GM21515 (cell line): ENCODE measurements at regions not wholly inside any gene's neighbourhood (a gene's known extent, or its start where the extent isn't known, plus 50 kb on each side); places are given as distances from the start of the nearest gene placed in this dataset.
"Not testable (repeated sequence)": the region's sequence is repeated elsewhere in the genome, so short reads cannot be mapped to it uniquely, and the experiment has no call there.

ENCODE experiments used
- ATAC-seq: cut with Tn5 transposase; IDR thresholded peaks from one replicate; pipeline ENCODE4 v1.9.1; 2021; ENCODE audit not compliant: unreplicated experiment

DNA sequence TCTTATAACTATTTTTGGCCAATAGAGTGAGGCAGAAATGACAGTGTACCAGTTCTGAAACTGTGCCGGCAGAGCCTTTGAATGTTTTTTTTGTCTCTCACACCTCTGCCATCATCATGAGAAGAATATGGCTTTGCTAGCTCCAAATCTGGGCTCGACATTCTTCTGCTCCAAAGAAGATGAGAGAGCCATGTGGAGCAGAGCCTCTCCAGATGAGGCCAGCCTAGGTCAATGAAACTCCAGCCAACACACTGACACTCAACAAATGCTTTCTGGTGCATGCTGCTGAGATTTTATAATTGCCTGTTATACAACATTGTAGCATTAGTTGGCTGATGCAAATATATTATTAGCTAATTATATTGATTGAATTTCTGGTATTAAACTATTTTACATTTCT, 154.7 kb downstream of the SLC38A4 start:
- no peak for ATAC-seq

DNA sequence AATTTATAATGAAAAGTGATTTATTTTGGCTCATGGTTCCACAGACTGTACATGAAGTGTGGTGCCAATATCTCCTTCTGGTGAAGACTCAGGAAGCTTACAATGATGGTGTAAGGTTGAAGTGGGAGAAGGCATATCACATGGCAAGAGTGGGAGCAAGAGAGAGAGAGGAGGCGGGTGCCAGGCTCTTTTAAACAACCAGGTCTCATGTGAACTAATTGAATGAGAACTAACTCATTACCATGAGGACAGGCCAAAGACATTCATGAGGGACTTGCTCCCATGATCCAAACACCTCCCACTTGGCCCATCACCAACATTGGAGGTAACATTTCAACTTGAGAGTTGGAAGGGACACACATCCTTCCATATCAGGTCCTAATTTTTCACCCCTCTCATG, 155.2 kb downstream of the SLC38A4 start:
- ATAC-seq, result no peak

DNA sequence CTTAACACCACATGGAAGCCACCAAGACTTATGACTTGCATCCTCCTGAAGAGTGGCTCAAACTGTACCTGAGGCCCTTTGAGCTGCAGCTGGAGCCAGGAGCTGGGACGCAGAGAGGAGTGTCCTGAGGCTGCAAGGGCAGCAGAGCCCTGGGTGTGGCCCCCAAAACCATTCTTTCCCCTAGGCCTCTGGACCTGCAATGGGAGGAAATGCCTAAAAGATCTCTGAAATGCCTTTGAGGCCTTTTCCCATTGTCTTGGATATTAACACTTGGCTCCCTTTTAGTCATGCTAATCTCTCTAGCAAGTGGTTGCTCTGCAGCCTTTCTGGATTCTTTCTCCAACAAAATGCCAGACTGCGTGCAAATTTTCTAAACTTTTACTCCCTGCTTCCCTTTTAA, 156.1 kb downstream of the SLC38A4 start:
- ATAC-seq, result no peak

DNA sequence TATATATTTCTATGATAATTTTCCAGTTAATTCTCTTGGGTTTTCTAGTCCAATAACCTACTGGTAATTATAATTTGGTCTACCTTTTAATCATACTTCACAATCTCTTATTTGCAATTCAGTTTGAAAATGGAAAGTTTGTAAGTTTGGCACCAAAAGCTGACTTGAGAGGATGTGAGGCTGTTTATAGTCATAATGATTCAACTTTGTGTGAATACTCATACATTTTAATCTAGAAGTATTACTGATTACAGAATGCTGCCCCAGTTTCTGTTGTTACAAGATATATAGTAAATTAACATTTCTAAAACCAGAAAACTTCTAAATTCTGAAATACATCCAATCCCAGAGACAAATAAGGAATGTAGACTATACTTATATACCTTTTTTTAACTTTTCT, 158.2 kb downstream of the SLC38A4 start:
- ATAC-seq, result no peak

DNA sequence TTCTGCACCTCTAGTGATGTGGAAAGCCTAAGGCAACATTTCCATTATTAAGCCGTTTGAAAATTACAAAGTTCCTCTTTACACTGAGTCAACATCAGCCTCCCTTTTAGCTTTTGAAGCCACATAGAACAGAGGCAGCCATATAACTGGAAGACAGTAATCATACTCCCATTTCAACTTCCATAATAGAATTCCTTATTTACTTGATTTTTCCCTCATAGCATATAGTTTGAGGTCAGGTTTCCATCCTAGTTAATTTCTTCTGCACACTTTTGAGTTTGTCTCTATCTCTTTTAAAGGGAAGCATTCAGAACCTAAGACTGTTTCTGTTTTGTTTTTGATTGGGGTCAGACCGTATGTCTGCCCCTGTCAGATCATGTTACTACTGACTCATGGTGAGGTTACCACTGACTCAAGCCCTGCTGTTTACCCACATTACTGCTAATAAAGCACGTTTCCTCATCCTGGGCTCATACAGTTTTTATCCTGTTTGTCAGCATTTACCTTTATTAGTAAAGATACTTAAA, 161.0 kb downstream of the SLC38A4 start:
- ATAC-seq, result peak; percentile 47

DNA sequence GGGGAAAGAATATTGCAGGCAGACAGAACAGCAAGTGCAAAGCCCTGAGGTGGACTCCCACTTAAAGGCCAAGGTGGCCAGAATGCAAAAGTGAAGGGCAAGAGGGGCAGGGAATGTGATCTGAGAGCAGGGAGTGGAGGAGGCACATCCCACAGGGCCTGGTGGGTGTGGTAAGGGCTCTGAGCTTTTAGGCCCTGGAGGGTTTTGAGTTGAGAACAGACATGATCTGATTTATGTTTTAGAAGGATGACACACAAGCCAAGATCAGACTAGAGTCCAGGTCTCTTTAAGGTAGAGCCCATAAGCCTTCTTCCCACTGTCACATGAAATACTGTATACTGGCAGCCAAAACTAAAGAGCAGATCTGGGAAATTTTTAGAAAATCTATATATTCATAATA, 162.5 kb downstream of the SLC38A4 start:
- no peak for ATAC-seq

DNA sequence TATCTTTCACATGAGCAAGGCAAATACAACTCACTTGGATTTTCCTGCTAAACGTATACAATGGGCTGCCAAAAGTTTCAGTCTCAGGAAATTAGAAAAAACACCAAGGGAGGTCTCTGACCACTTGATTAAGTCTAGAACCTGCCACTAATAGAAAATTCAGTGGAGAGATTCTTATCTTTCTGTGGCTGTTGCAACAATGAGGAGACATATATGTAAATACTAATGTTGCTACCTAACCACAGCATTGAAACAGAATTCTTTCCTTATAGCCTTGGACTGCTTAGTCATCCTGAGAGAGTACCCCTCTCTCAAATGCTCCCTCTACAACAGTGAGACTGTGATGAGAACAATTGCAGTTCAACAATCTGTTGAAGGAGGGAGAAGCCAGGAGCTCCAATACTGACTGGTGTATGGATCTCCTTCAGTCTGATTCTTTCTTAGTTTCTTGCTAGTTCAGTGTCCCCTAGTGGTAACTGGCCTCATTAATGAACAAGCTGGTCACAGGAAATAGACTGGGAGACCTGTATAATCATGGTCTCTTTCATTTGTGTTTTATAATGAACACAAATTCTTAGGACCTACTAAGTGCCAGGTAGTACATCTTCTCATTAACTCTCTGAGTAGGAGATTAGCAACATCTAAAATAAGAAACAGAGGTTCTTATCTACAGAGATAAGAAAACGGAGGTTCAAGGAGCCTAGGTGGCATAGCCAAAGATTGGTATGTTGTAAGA, 164.5 kb downstream of the SLC38A4 start:
- peak; percentile 91 for ATAC-seq

DNA sequence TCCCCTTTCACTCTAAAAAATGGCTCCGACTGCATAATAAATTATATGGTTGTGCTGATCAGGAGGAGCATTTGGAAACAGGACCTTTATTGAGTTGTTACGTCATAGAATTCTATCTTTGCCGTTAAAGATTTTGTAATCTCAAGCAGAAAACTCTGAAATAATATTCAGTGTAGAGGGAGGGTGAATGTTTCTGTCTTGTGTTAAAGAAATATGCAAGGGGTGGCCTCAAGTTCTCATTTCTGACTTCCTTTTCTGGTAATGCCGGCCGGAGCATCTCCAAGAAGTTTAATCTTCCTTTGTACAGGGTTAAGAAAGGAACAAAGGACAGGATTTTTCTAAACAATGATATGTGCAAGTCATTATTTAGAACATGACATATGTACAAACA, 165.1 kb downstream of the SLC38A4 start:
- no peak for ATAC-seq

DNA sequence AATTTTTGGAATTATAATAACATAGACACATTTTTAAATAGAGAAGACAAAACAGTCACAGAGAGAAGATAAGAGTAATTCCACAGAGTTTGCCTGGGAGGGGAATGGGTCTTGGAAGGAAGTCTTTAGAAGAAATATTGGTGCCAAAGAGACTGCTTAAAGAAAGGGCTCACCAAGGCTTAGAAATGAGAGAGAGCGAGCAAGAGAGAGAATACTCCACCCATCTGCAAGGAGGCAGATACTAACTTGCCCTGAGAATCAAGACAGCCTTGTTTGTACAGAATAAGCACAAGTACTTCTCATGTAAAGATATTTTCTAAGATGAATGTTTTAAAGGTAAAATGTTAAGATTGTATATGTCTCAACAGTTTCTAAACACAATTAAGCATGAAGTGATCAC, 165.5 kb downstream of the SLC38A4 start:
- no peak for ATAC-seq

DNA sequence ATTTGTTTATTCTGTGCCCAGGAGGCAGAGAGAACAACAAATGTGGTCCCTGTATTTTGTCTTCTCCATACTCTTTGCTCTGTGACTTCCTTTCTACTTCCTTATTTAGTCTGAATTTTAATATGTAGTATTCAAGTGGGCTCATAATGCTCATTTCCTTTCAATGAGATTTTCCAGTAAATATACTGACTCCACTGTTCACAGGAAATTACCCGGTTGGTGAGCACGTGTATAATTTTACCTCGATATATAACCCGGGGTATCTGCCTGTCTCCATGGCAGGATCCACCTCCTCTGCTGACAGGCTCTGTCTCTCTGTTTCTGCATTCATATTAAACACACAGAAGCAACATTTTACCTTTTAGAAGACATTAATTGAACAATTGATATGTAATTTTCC, 166.0 kb downstream of the SLC38A4 start:
- ATAC-seq, result no peak

DNA sequence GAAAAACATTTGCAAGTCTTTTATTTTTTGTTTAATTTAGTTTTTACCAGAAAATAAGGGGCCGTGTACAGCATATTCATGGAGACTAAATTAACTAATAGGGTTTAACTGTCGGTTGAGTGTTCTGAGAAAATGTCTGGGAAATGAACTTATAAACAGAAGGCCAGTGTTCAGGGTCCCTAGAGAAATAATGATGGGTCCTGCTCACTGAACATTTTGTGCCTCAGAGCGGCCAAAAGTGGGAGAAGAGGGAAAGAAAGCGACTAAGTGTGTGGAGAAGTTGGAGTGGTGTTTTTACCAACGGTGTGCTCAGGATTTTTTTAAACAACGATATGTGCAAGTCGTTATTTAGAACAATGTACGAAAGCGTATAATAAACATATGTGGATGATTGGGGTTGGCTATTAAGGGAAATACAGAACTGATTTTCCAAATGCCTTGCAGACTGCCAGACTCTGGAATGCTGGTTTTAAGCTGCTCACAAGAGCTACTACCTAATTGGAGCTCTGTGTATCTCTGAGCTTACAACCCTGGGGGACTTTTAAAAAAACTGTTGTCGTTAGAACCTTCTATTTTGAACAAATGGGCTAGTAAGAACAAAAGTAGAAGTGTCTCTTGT, 166.7 kb downstream of the SLC38A4 start:
- no peak for ATAC-seq

DNA sequence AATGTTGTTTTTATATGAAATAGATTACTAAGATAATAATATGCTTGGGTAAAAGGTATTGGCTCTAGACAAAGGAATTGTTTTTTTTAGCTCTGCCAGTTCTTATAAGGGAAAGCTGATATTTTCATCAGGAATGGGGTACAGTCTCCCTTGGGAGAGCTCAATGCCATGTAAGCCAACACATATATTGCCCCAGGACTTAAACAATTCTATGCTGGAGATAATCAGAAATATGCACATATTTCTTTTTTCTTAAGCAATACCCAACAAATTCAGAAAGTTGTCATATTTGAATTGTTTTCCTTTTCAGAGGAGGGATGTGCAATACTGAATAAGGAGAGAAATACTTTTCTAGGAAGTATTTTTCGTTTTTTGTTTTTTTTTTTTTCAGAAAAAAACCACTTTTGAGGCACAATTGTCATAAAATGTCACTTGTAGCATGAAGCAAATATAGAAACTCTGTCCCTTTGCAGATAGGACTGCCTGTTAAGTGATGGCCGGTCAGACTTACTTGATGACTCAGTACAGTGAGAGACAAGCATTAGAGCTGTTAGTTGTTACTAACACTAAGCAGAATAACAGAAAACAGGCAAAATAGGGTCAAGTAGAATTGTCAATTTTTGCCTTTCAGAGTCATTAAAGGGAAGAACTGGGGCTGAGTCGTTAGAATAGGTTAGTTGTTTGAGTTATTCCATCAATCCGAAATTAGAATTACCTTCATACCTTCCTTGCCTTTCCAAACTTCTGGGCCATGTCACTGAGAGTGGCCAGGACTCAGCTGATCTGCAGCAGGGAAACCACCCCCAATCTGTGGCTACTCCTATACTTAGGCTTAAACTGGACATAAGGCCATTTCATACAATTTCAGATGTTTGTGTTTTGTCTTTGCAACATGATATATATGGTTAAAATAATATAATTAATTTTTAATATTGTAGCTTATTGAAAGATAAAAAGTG, 168.1 kb downstream of the SLC38A4 start:
- ATAC-seq, result no peak

DNA sequence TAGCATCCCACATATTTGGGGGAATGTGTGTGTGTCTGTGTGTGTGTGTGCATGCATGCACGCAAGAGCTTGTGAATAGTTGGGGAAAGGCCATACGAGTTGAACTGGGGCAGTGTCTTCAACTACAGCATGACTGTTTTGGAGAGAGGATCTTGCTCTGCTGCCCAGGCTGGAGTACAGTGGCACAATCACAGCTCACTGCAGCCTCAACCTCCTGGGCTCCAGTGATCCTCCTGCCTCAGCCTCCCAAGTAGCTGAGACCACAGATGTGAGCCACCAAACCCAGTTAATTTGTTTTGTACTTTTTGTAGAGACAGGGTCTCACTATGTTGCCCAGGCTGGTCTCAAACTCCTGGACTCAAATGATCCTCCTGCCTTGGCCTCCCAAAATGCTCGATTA, 169.8 kb downstream of the SLC38A4 start:
- ATAC-seq, result not testable (repeated sequence)

DNA sequence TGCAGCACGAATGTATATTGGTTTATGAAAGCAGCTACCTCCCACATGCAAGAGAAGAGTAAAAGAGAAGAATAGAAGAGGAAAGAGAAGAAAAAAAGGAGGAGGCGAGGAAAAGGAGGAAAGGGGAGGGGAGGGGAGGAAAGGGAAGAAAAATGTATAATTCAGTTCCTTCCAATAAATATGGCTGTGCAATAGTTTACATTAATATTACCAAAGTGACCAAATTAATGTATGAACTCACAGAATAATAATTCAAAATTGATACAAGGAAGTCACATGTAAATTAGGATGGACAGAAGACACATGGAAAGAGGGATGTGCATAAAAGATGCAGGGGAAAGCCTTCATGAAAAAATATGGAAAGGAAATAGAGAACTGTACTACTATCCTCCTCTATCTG, 172.5 kb downstream of the SLC38A4 start:
- ATAC-seq, result no peak

DNA sequence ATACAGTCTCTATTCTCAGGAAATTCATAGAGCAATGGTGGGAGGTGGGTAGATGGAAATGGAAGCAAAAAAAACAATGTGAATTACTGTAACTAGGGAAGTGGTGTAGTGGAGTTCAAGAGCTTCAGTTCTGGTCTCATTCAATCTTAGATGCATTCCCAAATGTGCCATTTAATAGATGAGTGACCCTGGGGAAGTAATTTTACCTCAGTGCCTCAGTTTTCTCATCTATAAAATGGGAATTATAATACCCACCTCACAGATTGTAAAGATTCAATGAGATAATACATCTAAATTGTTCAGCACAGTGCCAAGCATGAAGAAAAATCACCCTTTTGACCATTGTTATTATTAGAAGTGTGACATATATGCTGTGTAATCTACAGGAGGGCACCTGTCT, 173.1 kb downstream of the SLC38A4 start:
- ATAC-seq, result no peak

DNA sequence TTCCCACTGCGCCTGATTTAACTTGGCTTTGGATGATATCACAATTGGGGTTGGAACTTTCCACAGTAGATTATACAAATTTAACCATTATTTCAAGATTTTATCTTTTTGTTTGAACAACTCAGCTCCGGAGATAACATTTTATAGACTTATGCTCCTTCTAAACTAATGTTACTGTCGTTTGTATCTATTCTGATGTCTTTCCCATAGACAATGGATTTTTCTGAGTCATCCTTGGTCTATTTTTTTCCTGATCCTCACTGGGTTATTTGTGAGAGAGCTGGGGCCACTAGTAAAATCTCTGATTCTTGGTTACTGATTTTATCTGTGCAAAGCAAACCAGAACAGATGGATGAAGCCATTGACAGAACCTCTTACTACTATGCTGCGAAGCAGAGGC, 175.1 kb downstream of the SLC38A4 start:
- ATAC-seq, result no peak

DNA sequence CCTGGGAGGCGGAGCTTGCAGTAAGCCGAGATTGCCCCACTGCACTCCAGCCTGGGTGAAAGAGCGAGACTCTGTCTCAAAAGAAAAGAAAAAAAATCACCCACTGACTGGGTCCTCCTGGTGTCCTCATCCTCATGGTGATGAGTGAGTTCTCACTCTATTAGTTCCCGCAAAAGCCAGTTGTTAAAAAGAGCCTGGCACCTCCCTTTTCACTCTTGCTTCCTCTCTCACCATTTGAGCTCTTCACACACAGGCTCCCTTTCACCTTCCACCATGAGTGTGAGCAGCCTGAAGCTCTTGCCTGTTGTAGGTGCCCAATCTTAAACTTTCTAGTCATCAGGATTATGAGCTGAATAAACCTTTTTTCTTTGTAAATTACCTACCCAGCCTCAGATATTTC, 176.4 kb downstream of the SLC38A4 start:
- no peak for ATAC-seq

DNA sequence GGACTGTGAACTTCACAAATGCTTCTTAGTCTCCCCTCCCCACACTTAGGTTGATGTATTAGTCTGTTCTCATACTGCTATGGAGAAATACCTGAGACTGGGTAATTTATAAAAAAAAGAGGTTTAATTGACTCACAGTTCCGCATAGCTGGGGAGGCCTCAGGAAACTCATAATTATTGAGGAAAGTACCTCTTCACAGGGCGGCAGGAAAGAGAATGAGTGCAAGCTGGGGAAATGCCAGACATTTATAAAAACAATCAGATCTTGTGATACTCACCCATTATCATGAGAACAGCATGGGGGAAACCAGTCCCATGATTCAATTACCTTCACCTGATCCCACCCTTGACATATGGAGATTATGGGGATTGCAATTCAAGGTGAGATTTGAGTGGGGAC, 178.8 kb downstream of the SLC38A4 start:
- ATAC-seq, result no peak

DNA sequence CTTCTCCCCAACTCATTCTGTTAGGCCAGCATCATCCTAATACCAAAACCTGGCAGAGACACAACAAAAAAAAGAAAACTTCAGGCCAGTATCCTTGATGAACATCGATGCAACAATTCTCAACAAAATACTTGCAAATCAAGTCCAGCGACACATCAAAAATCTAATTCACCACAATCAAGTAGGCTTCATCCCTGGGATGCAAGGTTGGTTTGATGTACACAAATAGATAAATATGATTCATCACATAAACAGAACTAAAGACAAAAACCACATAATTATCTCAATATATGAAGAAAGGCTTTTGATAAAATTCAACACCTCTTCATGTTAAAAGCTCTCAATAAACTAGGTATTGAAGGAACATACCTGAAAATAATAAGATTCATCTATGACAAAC, 184.1 kb downstream of the SLC38A4 start:
- not testable (repeated sequence) for ATAC-seq

DNA sequence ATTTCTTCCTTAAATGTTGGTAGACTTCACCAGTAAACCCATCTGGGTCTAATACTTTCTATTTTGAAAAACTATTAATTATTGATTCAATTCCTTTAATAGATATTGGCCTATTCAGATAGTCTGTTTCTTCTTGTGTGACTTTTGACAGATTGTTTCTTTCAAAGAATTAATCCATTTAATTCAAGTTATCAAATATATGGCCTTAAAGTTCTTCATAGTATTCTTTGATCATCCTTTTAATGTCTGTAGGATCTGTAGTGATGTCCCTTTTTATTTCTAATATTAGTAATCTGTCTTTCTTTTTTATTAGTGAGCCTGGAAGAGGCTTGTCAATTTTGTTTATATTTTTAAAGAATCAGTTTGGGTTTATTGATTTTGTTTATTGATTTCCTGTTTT, 190.0 kb downstream of the SLC38A4 start:
- no peak for ATAC-seq

DNA sequence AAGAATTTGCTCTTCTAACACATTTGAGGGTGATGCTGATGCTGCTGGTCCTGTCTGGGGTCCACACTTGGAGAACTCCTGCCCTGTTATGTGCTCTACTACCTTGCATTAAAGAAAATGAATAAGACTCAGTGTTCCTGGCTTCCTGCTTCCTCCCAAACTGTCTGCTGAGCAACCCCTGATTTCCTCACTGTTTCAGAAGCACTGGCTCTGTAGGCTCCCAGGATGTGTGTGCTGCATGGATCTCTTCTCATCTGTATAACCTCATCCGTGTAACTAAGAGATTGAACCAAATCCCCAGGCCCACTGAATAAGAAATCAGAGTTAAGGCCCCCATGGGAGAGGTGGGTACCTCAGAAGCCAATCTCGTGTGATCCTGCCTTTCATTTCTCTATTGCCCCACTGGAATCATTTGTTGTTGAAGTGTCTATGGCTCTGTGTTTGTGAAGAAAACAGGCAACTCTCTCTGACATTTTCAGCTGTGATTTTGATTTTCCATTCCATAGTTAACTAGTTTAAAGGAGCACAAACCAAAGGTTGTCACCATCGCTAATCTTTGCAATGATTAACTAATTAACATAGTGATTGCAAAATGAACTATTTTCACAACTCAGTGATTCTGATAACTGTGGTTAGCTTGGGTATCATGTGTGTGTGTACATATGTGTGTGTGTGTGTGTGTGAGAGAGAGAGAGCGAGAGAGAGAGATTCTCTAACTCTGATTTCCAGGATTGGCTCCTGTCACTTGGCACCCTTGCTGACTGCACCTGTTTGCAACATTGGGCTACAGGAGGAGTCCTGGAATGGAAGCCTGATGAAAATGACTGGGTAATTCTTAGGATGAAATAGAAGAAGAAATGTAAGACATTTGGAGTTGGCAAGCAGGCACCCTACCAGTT, 196.2 kb downstream of the SLC38A4 start:
- no peak for ATAC-seq
